Right renal cortex interstitium (tissue), 3 donors: ENCODE measurements at regions not wholly inside any gene's neighbourhood (a gene's known extent, or its start where the extent isn't known, plus 50 kb on each side); places are given as distances from the start of the nearest gene placed in this dataset.
"Not testable (repeated sequence)": the region's sequence is repeated elsewhere in the genome, so short reads cannot be mapped to it uniquely, and the experiment has no call there.

Source experiments
- DNase-seq, 3 donors: peaks; one replicate each; pipeline ENCODE4 v3.0.0-alpha.2; 2013; ENCODE audit warnings: low read depth in 3 of 3, low spot score in 2 of 3

- not testable (repeated sequence) for DNase-seq
These were observed 91.2 kb downstream of the TRIM43 start for GRCh38 chr2:95682889-95683517.

DNA sequence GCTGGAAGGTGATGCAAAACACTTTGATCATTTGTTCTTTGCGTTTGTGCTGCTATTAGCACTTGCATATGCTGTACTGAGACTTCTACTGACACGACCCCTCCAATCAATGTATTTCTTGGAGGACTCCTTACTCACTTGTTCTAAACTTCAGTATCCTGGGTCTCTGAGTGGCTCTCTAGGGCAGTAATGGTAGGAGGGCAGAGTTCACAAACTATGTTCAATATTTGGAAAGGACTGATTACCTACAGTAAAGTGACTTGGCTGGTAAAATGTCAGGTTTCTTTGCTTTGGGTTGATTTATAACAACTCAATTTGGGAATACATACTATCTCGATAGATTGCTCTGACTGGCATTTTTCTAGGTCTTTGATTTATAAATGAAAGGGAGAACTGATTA lies 93.7 kb downstream of the TRIM43 start:
- no peak for DNase-seq

DNA sequence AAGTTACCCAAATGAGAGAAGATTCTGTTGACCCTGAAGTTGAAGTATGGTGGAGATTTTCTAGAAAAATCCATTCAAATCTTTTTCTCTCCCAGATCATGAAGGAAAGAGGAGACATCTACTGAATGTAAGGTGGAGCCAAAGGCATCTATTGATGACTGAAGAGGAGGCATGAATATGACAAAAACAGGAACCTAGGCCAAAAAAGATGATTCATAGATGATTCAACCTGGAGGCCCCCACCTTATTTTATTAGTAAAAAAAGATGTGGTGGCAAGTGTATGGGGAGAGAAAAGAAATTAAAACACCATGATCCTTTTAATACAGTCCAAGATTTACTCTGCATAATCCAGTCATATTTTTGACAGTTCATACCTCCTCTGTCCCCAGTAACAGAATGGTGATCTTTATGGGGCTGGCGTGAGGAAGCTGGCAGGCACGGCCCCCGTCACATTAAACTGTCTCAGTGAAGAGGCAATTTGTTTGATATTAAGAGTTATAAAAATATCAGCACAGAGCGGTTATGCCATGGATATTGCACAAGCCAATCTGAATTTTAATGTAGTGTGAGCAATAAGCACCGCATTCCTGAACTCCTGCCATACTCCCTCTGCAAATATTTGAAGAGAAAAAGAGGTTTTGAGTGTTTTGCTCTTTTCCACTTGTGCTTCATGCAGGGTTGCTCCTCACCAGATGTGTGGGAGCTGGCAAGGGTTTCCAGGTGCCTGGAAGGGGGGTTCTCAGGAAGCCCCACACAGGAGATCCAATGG lies 94.4 kb downstream of the TRIM43 start:
- not testable (repeated sequence) for DNase-seq

- DNase-seq, result not testable (repeated sequence)
These were observed 96.1 kb downstream of the TRIM43 start for GRCh38 chr2:95687852-95688251.

GRCh38 chr2:95691210-95691609 lies 99.4 kb downstream of the TRIM43 start:
- not testable (repeated sequence) for DNase-seq

DNA sequence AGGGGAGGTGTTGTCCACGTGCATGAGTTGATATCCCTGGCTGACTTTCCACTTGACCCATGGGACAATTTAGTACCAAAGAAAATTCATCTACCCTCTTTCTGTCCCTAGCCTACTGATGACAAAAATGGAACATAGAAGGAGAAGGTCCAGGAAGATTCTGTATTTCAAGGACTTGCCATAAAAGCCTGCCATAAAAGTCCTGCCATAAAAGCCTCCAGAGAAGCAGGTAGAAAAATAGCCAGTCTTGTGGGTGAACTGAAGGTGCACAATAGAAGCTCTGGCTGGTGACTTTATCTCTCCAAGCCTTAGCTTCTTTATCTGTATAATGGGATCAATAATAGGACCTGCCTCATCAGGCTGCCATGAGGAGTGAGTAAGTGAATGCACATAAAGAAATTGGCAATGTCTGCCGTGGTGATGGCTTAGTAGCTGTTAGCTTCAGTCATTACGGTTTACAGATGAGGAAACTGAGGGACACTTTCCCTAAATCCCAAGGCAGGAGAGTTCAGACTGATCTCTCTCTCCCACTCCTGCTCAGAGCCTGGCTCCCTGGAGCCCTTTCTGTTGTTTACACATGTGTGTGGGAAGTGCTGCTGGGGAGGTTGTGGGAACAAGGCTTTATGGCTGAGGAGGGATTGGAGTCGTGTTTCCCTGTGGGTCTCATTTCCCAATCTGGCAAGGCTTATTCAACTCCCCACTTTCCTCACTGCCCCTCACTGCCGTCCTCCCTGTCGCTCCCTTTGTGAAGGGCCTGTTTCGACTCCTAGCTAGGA lies 101.5 kb downstream of the TRIM43 start:
- DNase-seq, result not testable (repeated sequence)

- no peak for DNase-seq
These were observed 103.8 kb downstream of the TRIM43 start for GRCh38 chr2:95695613-95696012.

DNA sequence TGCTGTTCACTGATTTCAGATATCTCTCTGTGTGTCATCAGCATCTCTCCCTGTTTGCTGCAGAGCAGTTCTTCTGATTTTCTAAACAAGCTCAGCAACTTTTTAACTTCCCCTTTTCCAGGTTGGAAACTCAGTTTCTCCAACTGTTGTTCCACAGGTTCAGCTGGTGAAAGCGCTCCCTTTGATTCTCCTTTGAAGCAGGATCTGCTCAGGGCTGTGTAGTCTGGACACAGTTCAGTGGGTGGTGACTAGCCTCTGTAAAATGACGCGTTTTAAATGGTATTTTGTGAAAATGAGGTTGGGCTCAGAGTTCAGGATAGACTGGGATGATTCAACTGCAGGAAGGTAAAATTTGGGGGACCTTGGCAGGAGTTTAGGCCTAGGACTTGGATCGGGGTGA lies 106.3 kb downstream of the TRIM43 start:
- DNase-seq, result no peak

DNA sequence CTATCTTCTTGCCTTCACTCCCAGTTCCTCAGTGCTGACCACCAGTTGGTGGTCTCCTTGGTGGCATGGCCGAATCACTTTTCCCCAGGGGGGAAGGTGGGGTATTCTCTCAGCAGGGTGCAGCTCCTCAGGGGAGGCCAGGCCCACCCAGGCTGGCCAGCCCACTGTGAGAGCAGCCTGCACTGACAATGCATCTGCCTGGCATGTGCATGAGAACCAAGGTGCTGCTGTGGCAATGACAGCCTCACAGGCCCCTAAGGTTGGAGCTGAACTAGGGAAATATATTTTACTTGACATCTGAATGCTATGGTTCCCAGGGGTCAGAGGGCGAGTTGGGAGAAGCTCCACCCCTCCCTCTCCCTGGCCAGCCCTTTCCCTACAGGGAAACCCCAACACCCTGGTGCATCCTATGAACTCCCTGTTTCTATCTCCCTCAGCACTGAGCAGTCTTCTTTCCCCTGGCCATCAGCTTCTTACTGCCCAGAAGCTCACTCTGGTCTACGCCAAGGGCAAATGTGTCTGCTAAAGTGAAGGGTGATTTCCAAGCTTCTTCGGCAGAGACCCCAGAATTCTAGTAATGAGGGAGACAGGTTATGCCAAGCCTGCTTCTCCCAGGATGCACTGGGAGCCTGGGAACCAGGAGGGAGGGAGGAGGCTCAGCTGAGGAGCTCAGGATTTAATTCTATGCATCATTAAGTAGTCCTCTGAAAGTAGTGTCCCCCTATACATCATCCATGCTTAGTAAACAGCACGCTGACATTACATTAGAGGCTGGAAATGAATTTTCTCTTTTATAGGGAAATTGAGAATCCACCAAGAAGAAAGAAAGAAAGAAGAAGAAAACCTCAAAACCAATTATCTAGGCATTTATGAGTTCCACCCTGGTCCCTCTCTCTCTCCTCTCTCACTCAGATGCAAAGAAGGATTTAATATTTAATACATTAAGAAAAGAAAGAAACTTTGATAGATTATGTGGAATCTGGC lies 107.7 kb downstream of the TRIM43 start:
- DNase-seq, result not testable (repeated sequence)

DNA sequence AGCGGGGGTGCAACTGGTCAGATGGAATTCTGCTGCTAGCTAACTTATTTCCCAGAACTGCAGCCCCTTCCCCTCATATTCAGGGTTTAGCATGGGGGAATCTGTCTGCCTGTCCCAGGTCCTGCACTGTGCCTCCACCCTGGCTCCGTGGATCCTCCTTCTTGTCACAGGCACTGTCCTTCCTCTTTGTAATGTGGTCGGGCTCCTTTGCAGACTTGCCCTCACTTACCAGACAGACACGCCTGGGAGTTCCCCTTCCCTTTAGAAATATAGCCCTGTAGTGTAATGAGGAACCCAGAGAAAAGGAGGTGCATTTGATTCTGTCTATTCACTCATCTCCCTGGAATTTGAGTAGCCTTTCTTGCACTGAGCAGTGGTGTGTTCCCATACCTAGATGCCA lies 108.7 kb downstream of the TRIM43 start:
- DNase-seq, result no peak

DNA sequence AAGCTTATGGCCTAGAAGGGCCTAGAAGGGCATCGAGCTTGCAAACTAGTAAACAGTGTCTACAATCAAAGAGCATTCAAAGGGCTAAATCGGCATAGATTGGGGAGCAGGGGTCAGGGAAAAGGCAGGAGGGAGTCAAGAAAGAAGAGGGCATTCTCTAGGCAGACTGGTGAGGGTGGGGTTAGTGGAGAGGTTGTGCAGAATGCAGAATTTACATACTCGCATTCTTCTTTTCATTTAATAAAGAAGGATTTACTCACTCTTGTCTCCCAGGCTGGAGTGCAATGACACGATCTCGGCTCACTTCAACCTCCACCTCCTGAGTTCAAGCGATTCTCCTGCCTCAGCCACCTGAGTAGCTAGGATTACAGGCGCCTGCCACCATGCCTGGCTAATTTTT lies 110.7 kb downstream of the TRIM43 start:
- DNase-seq, result no peak

DNA sequence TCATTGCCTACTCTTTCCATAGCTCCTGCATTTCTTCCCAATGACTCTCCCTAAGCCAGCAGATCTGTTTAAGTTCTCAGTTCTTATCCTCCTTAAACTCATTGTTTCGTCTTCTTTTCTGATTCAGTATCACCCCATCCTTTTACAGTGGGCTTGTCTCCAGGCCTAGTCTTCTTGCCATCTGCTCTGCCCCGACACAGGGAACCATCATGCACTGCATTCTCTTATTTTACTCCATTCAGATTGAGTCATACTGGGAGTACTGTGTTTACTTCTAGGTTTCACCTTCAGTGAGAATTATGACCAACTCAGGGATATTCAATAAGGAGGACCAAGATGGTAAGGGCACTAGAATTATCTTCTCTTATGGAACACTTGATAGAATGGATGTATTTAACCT lies 115.4 kb downstream of the TRIM43 start:
- not testable (repeated sequence) for DNase-seq

DNA sequence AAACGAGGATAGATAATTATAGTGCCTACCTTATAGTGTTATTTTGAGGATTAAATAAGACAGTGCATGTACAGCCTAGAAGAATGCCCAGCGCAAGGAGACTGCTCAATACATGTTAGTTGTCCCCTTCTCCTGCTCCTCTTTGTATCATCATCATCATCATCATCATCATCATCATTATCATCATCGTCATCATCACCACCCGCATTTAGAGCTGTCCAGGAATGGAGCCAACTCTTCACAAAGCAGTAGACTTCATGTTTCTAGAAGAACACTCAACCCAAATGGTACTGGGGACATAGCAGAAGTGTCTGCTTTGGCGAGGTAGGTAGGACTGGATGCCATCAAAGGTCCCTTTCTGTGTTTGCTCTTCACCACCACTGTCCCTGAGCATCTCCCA lies 116.0 kb downstream of the TRIM43 start:
- DNase-seq, result no peak

DNA sequence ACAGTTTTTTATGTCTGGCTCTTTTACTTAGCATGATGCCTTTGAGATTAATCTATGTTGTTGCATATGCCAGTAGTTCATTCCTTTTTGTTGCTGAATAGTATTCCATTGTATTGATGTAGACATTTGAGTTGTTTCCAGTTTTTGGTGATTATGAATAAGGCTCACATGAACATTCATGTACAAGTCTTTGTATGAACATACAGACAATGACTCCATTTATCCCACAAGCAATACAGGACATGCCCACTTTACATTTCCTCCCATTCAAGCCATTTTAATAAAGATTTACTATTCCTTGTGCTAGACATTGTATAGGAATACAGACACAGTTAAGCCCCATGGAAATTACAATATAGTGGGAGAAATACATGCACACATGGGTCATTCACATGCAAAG lies 118.0 kb downstream of the TRIM43 start:
- DNase-seq, result no peak

- peak in 1 of 3 donors; percentile 53 for DNase-seq
These were observed 121.8 kb downstream of the TRIM43 start for GRCh38 chr2:95713470-95714177.

DNA sequence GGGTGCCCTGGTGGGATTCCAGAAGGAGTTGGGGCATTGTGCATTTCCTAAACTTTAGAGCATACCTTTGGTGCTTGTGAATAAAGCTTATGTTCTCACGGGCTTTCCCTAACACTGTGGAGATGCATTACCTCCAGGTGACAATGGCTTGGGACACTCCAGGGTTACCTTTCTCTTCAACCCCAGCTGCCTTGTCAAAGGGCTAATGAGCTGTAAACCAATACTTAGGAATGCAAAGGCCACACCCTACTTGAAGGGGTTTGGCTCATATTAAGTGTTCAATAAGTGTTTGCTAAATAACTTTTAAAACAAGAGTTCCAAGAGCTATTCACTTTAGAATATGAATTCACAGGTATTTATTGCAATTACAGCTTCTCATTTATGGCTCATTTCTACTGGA lies 122.6 kb downstream of the TRIM43 start:
- DNase-seq, result not testable (repeated sequence)

GRCh38 chr2:95719473-95720060 lies 127.8 kb downstream of the TRIM43 start:
- no peak for DNase-seq

DNA sequence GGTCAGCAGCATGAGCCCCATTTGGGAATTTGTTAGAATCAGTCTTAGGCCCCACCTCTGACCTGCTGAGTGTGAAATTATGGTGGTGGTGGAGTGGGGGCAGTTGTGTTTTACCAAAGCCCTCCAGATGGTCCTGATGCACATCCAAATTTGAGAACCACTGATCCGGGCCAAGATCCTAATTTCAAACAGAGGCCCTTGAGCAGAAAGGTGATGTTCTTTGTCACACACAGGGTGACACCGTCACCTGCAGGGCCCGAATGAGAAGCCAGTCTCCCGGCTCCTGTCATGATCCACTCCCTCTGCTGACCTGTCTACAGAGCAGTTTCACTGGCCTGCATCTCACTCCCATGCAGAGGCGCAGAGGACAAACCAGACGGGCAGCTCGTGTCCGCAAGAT lies 129.9 kb downstream of the TRIM43 start:
- DNase-seq, result no peak

DNA sequence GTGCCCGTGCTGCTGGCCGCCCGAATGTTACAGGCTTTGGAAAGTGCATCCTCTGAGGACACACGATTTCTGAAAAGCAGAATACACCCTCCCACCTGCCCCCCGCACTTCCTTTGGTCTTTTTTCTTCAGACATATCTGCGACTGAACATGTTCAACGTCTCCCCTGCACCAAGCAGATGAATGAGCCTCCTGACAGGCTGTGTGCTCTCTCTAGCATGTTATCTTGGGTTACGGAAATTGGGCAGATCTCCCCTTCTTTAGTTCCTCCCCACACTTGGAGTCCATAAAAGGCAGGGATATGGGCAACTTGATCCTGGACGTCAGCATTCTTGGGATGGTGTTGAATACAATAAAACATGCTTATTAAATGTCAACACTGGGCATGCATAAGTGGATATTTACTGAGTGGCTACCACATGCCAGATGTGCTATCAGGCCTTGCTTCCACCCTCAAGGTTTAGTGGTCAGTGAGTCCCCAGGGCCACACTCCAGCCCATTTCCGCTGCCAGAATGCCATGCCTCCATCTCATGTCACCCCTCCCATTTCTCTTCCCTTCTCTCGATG lies 130.4 kb downstream of the TRIM43 start:
- DNase-seq, result no peak
